ENCODE measurements at regions not wholly inside any gene's neighbourhood (a gene's known extent, or its start where the extent isn't known, plus 50 kb on each side); places are given as distances from the start of the nearest gene placed in this dataset.
"Not testable (repeated sequence)": the region's sequence is repeated elsewhere in the genome, so short reads cannot be mapped to it uniquely, and the experiment has no call there.

GRCh38 chr19:27714857-27715256 lies 1498.1 kb downstream of the UQCRFS1 start:
- Histone ChIP-seq H3K9me3 (peaks cover 8 to 18% of the 10 kb centered on the region in 2 donors), H3K27ac (no peak overlapping the region), H3K4me1 (no peaks in the 10 kb centered on the region), H3K4me3 (no peak overlapping the region), H3K27me3 (no peaks in the 10 kb centered on the region), H3K36me3 (no peaks in the 10 kb centered on the region)
- no peak for TF ChIP-seq CTCF (IDR thresholded peaks at IDR 0.05)
- intact Hi-C loops (cut with DNase I) = no loop called here
- no peak for DNase-seq (ENCODE audit: low spot score in 2 of 2)

- no peaks in the 10 kb centered on the region for H3K4me1 ChIP-seq
- intact Hi-C loops (cut with DNase I) = no loop called here
- no peak overlapping the region for H3K4me3 ChIP-seq
- H3K36me3 ChIP-seq = no peaks in the 10 kb centered on the region
- DNase-seq (ENCODE audit: low spot score in 2 of 2) = no peak
- TF ChIP-seq CTCF (IDR thresholded peaks at IDR 0.05) = no peak
- peaks cover 0 to under 1% of the 10 kb centered on the region in 2 donors for H3K9me3 ChIP-seq
- H3K27me3 ChIP-seq = no peaks in the 10 kb centered on the region
- H3K27ac ChIP-seq = no peak overlapping the region
These were observed 1503.5 kb downstream of the UQCRFS1 start for GRCh38 chr19:27709496-27709895.

GRCh38 chr19:27708986-27709385 lies 1504.0 kb downstream of the UQCRFS1 start:
- H3K27ac ChIP-seq = not testable (repeated sequence)

GRCh38 chr19:27707026-27707425 lies 1505.9 kb downstream of the UQCRFS1 start:
- DNase-seq (ENCODE audit: low spot score in 2 of 2); intact Hi-C loops (cut with DNase I); H3K27me3 ChIP-seq; H3K9me3 ChIP-seq; H3K4me3 ChIP-seq; H3K27ac ChIP-seq; H3K36me3 ChIP-seq; H3K4me1 ChIP-seq: not testable (repeated sequence)

More at GRCh38 chr19:27708986-27709385, 1504.0 kb downstream of the UQCRFS1 start:
- intact Hi-C loops (cut with DNase I); DNase-seq (ENCODE audit: low spot score in 2 of 2); H3K36me3 ChIP-seq; H3K4me1 ChIP-seq; H3K9me3 ChIP-seq; H3K4me3 ChIP-seq; H3K27me3 ChIP-seq: not testable (repeated sequence)

DNA sequence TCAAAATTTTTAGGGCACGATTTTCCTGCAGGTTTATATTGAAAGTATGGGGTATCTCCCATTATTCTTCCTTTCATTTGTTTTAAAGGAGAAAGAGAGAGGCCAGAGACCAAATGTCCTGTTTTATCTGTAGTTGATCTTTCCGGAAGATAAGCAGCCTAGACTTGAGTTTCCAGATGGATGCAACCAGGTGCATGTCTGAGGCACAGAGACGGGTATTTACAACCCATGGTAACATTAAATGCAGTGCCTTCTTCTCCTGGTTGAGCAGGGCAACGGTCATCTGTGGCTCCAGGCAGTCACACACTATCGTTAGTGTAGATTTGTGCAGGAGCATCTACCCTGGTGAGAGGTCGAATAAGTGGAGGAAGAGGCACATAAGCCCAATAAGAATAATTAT lies 1507.1 kb downstream of the UQCRFS1 start:
- H3K4me1 ChIP-seq = no peaks in the 10 kb centered on the region
- H3K9me3 ChIP-seq = peaks cover 6 to 8% of the 10 kb centered on the region in 2 donors
- no peaks in the 10 kb centered on the region for H3K36me3 ChIP-seq
- no peak for TF ChIP-seq CTCF (IDR thresholded peaks at IDR 0.05)
- H3K4me3 ChIP-seq = no peak overlapping the region
- DNase-seq (ENCODE audit: low spot score in 2 of 2) = no peak
- no peak overlapping the region for H3K27ac ChIP-seq
- intact Hi-C loops (cut with DNase I) = no loop called here
- no peaks in the 10 kb centered on the region for H3K27me3 ChIP-seq

DNA sequence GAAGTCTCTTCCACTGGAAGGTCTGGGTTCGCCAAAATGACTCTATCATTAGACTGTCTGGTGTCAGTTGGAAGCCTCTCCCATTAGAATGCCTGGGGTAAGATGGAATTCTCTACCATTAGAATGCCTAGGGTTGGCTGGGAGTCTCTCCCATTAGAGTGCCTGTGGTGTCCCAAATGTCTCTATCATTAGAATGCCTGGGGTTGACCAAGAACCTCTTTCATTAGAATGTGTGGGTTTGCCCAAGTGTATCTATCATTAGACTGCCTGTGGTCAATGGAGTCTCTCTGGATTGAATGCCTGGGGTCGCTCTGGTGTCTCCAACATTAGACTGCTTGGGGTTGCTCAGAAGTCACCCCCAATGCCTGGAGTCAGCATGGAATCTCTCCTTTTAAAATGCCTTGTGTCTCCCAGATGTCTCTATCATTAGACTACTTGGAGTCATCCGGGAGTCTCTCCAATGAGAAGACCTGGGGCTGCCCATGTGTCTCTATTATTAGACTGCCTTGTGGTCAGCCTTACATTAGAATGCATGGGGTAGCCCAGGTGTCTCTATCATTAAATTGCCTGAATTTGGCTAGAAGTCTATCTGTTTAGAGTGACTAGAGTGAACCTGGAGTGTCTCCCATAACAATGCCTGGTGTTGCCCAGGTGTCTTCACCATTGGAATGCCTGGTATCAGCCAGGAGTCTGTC lies 1518.4 kb downstream of the UQCRFS1 start:
- no peak for DNase-seq (ENCODE audit: low spot score in 2 of 2)
- Histone ChIP-seq H3K36me3 (no peaks in the 10 kb centered on the region), H3K4me1 (no peaks in the 10 kb centered on the region), H3K9me3 (peaks cover 0 to 8% of the 10 kb centered on the region in 2 donors), H3K27me3 (no peaks in the 10 kb centered on the region), H3K27ac (no peak overlapping the region), H3K4me3 (no peak overlapping the region)
- intact Hi-C loops (cut with DNase I) = no loop called here
- no peak for TF ChIP-seq CTCF (IDR thresholded peaks at IDR 0.05)

DNA sequence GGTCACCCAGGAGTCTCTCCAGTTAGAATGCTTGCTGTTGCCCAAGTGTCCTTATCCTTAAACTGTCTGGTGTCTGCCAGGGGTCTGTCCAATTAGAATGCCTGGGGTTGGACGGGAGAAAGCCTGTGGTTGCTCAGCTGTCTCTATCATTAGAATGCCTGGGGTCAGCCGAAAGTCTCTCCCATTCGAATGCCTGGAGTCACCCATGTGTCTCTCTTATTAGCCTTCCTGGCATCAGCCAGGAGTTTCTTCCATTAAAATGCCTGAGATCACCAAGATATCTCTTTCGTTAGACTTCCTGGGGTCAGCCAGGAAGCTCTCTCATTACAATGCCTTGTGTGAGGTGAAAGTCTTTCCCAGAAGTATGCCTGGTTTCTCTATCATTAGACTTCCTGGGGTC lies 1521.0 kb downstream of the UQCRFS1 start:
- Histone ChIP-seq H3K4me3 (no peak overlapping the region), H3K36me3 (no peaks in the 10 kb centered on the region), H3K27ac (no peak overlapping the region), H3K27me3 (no peaks in the 10 kb centered on the region), H3K9me3 (peaks cover 0 to 3% of the 10 kb centered on the region in 2 donors), H3K4me1 (no peaks in the 10 kb centered on the region)
- no peak for TF ChIP-seq CTCF (IDR thresholded peaks at IDR 0.05)
- DNase-seq (ENCODE audit: low spot score in 2 of 2) = no peak
- intact Hi-C loops (cut with DNase I) = no loop called here
